ENCODE measurements at regions not wholly inside any gene's neighbourhood (a gene's known extent, or its start where the extent isn't known, plus 50 kb on each side); places are given as distances from the start of the nearest gene placed in this dataset.

- no peak for DNase-seq
Measured at GRCh38 chr4:53682908-53683307, 91.6 kb upstream of the LNX1 start.

- no peak for DNase-seq
Measured at GRCh38 chr4:53682196-53682595, 90.9 kb upstream of the LNX1 start.

DNA sequence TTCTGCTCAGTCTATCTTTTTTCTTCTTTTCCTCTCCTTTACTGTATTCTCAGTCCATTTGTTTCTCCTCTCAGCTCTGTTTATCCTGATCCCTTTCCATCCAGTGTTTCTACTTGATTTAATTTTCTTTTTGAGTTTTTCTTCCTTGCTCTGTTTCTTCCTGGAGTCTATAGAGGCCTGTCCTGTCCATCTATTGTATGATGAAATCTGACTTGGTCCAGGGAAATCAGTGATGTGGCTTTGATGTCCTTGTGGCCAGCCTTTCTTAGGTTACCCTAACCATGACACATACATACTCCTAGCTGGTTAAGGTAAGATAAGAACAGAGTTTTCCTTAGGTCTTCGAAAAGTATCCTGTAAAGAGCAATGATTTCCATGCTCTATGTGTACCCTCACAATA, 89.3 kb upstream of the LNX1 start:
- DNase-seq = no peak

DNA sequence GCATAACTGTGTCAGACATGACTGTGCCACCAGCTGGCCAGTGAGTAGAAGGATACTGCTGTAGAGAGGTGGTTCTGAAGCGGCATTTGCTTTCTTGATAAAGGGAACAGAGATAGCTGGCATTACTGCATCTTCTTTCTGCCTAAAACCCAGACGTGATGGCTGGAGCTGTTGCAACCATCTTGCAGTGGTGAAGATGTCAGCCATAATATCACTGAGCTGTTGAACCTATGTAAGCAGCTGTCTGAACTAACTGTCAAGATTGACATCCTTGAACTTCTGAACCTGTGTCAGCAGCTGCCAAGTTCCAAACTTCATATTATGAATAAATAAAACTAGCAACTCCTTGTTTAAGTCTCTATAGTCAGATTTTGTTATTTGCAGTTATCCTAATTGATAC, 88.9 kb upstream of the LNX1 start:
- no peak for DNase-seq

DNA sequence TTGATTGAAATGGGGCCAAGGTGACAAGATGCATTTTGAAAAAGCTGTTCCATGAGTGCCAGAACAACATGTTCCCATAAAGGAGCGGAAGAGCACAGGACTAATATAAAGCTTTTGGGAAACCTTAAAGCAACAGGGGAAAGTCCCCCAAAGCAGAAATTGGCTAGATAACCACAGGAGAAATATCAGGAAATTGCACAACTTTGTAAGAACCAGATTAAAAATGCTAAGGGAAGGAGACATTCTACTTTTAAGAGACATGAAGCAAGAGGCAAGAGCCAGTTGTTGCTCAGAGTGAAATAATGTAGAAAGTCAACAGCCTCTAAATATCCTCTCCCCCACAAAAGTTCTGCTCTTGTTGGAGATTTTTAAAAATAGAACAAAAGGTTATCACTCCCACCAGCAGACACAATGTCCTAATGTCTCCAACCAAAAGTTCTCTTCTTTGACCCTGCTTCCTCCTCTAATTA, 85.2 kb upstream of the LNX1 start:
- peak; percentile 14 for DNase-seq

GRCh38 chr4:53674903-53675302, 83.6 kb upstream of the LNX1 start:
- no peak for DNase-seq

GRCh38 chr4:53672873-53673272, 81.6 kb upstream of the LNX1 start:
- DNase-seq = no peak

DNA sequence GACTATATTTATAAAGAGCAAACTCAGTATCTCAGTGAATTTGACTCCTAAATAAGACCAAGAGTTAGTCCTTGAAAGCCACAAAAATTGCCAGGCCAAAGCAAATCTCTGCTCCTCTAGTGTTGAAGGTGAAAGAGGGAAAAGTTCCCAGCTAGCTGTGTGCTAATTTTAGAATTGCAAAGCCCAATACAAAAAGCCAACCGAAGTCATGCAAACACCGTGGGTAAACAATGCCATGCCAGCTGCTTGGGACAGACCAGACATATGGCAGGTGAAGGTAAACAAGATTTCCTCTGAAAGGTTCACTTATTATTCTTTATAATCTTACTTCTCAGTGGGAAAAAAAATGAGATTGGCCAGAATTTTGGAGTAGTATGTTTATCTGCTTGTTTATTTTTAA, 80.5 kb upstream of the LNX1 start:
- no peak for DNase-seq

- no peak for DNase-seq
Measured at GRCh38 chr4:53659737-53660136, 68.5 kb upstream of the LNX1 start.

DNA sequence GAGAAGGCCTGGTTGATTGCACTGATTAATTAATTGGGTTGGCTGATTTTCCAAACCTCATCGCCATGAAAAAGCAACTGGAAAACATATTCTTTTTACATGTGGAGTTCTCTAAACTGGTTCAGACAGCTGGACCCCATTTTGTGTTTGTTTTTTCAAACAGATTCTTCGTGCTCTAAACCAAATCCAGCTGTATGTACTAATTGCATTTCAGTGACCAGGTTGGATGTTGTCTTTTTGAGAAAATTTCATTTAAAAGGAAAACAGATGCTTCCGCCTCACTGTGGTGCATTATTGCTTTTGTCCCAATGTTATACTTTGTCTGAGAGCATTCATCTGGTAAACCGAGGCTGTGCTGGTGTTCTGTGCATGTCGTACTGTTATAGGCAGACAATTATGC, 67.8 kb upstream of the LNX1 start:
- DNase-seq = no peak

DNA sequence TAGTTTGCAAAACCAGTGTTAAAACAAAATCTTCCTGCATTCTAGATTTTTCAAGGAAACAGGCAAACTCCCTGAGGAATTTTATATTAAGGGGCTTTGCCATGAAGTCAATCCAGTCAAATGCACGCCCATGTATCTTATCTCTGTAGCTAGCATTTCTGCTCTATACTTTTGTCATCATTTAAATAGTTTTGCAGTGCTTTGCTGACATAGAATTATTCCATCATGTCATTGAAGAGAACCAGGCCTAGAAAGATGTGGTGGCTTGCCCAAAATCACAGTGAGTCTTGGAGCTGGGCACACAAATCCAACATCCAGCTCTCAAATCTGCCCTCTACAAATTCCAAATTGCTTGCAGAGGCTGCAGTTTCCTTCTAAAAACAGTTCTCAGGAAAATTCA, 66.7 kb upstream of the LNX1 start:
- no peak for DNase-seq

GRCh38 chr4:53656421-53656981, 65.2 kb upstream of the LNX1 start:
- no peak for DNase-seq

- no peak for DNase-seq
Measured at GRCh38 chr4:53654300-53654758, 63.0 kb upstream of the LNX1 start.

- no peak for DNase-seq
Measured at GRCh38 chr4:53653484-53654053, 62.3 kb upstream of the LNX1 start.

DNA sequence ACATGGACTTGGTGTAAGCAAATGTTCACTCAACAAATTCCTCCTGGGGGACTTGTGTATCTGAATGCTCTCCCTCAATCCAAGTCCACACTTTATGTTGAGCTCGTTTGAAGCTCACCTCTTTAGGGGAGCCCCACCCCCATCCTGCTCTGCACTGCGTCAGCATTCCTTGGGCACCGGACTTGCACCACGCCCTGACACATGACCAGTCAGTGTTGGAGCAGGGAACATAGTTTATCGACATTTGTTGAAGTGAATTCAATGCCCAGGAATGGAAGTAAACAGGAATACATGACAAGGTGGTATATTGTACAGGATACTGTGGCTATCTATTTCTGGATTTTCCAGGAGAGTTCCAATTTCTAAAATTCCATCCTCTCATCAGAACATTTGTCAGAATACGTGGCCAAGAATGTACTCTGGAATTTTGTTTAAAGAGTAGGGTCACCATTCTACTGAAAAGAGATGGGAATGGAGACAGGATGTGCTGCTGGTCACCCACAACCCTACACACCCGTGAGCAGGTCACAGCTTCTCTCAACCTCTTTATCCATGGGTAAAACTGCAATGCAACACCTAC, 60.0 kb upstream of the LNX1 start:
- DNase-seq = no peak

DNA sequence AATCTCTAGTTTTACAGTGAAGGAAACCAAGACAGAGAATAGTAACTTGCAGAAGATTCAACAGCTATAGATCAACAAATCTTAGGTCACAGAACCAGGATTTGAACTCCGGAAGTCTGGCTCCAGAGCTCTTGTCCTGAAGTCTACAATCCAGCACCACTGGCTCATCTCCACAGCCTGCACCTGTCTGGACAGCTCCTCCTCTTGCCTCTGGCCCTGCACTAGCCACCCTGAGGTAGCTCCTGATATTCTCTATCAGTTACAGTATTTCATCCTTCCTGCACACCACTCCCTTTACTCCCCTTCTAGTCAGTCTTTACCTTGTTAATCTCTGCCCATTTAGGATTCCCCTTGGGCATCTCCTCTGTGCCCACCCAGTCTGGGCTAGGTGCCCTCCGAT, 58.1 kb upstream of the LNX1 start:
- DNase-seq = no peak

- no peak for DNase-seq
Measured at GRCh38 chr4:53647547-53647946, 56.3 kb upstream of the LNX1 start.

- no peak for DNase-seq
Measured at GRCh38 chr4:53646795-53647194, 55.5 kb upstream of the LNX1 start.

DNA sequence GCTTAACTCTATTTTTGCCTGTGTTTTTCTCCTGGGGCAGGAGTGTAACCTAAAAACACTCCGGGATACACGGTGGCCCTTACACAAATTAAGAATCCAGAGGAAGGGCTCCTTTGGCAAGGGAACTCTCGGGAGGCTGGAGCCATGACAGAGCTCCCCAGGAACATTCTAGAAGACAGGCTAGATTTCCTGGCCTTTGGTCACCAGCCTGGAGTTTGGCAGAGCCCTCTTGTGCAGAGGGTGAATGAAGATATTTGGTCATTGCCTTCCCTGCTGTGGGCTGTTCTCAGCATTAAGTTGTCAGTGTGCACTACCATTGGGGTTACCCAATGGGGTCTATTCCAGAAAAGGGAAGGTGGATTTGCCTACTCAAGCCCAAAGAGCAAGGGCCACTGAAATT, 53.8 kb upstream of the LNX1 start:
- no peak for DNase-seq

DNA sequence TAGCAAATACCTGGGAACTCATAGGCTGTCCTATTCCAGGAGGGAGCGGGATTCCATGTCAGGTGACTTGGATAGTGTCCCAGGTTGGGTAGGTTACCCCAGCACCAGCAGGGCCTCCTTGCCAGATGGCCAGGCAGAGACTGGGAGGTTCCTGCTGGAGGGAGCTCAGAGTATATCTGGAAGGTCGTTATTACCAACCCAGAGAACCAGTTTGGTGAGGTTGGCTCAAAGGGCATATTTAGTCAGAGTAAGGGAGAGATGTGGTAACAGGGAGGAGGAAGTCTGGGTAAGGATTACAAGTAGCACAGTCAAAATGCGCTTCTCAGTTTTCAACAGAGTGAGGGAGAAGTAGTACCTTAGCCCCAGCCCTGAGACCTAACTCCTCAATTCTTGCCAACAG, 53.3 kb upstream of the LNX1 start:
- no peak for DNase-seq

All from SIG-M5 (cell line).